ENCODE measurements at regions not wholly inside any gene's neighbourhood (a gene's known extent, or its start where the extent isn't known, plus 50 kb on each side); places are given as distances from the start of the nearest gene placed in this dataset.
A peak's percentile ranks its signal among the peaks of the same experiment; 100 is the strongest.

DNA sequence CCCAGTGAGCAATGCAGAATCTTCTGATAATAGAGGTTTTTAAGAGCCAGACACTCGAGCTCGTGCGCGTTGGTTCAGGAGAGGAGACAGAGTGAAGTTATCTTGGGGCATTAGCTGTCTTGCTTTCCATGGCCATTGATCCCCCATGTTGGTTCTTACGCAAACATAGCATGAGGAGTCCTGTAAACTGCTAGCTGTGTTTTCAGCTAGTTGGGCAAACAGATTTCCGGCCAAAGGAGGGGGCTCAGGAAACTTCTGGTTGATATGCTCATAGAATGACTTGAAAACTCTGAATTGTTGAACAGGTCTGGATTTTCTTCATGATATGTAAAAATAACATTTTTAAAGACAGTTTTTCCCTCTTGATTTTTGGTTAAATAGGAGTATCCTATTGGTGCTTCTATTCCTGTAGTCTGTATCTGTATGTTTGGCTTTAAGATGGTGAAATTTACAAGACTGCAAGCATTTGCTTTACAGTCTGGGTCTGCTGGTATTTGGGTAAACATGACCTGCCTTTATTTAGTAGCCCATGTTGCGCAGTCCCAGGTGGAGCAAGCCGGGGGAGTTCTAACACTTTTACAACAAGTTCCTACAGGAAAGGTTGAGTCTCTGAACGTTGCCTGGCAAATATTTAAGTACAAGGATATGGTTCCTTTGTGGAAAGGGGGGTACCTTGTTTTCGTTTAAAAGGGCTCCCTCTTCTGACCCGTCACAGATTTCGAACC, 218.4 kb upstream of the KCND2 start:
- no peaks in the 10 kb centered on the region for H3K79me2 ChIP-seq (ENCODE audit: control insufficient read depth, insufficient read depth, low read length)
- H3K9ac ChIP-seq (ENCODE audit: control insufficient read depth, extremely low read depth, insufficient read depth, low read length): no peak overlapping the region
- no peak overlapping the region for H3K4me3 ChIP-seq (ENCODE audit: control insufficient read depth in 2 of 3, extremely low read depth in 1 of 3, insufficient read depth in 2 of 3, low read depth in 1 of 3, low read length in 3 of 3)
- TF ChIP-seq EZH2 (IDR thresholded peaks at IDR 0.05; ENCODE audit: low read length): no peak
- TF ChIP-seq, protein P1, sequence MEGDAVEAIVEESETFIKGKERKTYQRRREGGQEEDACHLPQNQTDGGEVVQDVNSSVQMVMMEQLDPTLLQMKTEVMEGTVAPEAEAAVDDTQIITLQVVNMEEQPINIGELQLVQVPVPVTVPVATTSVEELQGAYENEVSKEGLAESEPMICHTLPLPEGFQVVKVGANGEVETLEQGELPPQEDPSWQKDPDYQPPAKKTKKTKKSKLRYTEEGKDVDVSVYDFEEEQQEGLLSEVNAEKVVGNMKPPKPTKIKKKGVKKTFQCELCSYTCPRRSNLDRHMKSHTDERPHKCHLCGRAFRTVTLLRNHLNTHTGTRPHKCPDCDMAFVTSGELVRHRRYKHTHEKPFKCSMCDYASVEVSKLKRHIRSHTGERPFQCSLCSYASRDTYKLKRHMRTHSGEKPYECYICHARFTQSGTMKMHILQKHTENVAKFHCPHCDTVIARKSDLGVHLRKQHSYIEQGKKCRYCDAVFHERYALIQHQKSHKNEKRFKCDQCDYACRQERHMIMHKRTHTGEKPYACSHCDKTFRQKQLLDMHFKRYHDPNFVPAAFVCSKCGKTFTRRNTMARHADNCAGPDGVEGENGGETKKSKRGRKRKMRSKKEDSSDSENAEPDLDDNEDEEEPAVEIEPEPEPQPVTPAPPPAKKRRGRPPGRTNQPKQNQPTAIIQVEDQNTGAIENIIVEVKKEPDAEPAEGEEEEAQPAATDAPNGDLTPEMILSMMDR (optimal IDR thresholded peaks at IDR 0.05 in 1 of 3, IDR thresholded peaks at IDR 0.05 in 1 of 3, conservative IDR thresholded peaks at IDR 0.05 in 1 of 3; ENCODE audit: extremely low read depth in 1 of 3, insufficient read depth in 2 of 3, low read length in 3 of 3): no peak
- no peak overlapping the region for H3K27ac ChIP-seq (ENCODE audit: control insufficient read depth, insufficient read depth, low read length)
- H2AFZ ChIP-seq (ENCODE audit: control insufficient read depth, low read length): no peak overlapping the region
- no peak overlapping the region for H3K4me2 ChIP-seq (ENCODE audit: control insufficient read depth, extremely low read depth, insufficient read depth, low read depth, low read length)
- peaks cover 11% of the 10 kb centered on the region for H3K4me1 ChIP-seq (ENCODE audit: control insufficient read depth, extremely low read depth, insufficient read depth, low read length)
- DNase-seq (ENCODE audit: low read depth, low spot score) (no peak), FAIRE-seq (no peak)
- H3K9me3 ChIP-seq (ENCODE audit: control insufficient read depth, low read depth, low read length): no peaks in the 10 kb centered on the region
- no peaks in the 10 kb centered on the region for H3K36me3 ChIP-seq (ENCODE audit: control insufficient read depth in 2 of 2, extremely low read depth in 1 of 2, insufficient read depth in 2 of 2, low read length in 2 of 2)
- no peaks in the 10 kb centered on the region for H3K27me3 ChIP-seq (ENCODE audit: control insufficient read depth, extremely low read depth, insufficient read depth, low read length)
- no peaks in the 10 kb centered on the region for H3K9me1 ChIP-seq (ENCODE audit: control insufficient read depth, extremely low read depth, insufficient read depth, low read length)
- dilution Hi-C loops (cut with MboI; ENCODE audit: extremely low pct_ligation_motif_present, low sequenced_read_pairs): no loop called here
- no peaks in the 10 kb centered on the region for H4K20me1 ChIP-seq (ENCODE audit: control insufficient read depth, extremely low read depth, insufficient read depth, low read length)

DNA sequence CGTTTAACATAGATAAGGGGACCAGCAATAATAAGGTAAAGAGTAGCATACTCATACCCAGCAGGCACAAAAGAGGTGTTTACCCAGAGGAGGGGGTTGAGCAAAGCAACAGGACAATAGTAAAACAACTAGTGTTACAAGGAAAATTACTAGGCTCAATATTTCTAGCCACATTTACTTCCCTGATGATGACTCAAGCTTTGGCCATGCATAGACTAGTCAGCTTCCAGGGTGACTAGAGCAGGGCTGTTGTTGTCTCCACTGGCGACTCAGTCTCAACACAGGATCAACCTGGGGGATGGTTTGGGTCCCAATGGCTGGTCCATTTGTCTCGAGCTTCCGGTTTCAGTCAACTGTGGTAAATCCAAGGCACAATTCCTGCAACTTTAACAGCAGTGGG, 217.7 kb upstream of the KCND2 start:
- Histone ChIP-seq H3K4me3 (ENCODE audit: control insufficient read depth in 2 of 3, extremely low read depth in 1 of 3, insufficient read depth in 2 of 3, low read depth in 1 of 3, low read length in 3 of 3) (no peak overlapping the region), H3K27ac (ENCODE audit: control insufficient read depth, insufficient read depth, low read length) (no peak overlapping the region), H3K9ac (ENCODE audit: control insufficient read depth, extremely low read depth, insufficient read depth, low read length) (no peak overlapping the region), H3K4me1 (ENCODE audit: control insufficient read depth, extremely low read depth, insufficient read depth, low read length) (peaks cover 11% of the 10 kb centered on the region), H3K79me2 (ENCODE audit: control insufficient read depth, insufficient read depth, low read length) (no peaks in the 10 kb centered on the region), H3K36me3 (ENCODE audit: control insufficient read depth in 2 of 2, extremely low read depth in 1 of 2, insufficient read depth in 2 of 2, low read length in 2 of 2) (no peaks in the 10 kb centered on the region), H4K20me1 (ENCODE audit: control insufficient read depth, extremely low read depth, insufficient read depth, low read length) (no peaks in the 10 kb centered on the region), H3K9me3 (ENCODE audit: control insufficient read depth, low read depth, low read length) (no peaks in the 10 kb centered on the region), H3K4me2 (ENCODE audit: control insufficient read depth, extremely low read depth, insufficient read depth, low read depth, low read length) (peak overlapping the region; percentile 1), H2AFZ (ENCODE audit: control insufficient read depth, low read length) (no peak overlapping the region), H3K27me3 (ENCODE audit: control insufficient read depth, extremely low read depth, insufficient read depth, low read length) (no peaks in the 10 kb centered on the region), H3K9me1 (ENCODE audit: control insufficient read depth, extremely low read depth, insufficient read depth, low read length) (no peaks in the 10 kb centered on the region)
- TF ChIP-seq, protein P1 (optimal IDR thresholded peaks at IDR 0.05 in 1 of 3, IDR thresholded peaks at IDR 0.05 in 1 of 3, conservative IDR thresholded peaks at IDR 0.05 in 1 of 3; ENCODE audit: extremely low read depth in 1 of 3, insufficient read depth in 2 of 3, low read length in 3 of 3): no peak
- TF ChIP-seq EZH2 (IDR thresholded peaks at IDR 0.05; ENCODE audit: low read length): no peak
- dilution Hi-C loops (cut with MboI; ENCODE audit: extremely low pct_ligation_motif_present, low sequenced_read_pairs): no loop called here
- FAIRE-seq: peak; percentile 78
- DNase-seq (ENCODE audit: low read depth, low spot score): no peak

Measured in keratinocyte (primary cell).